KMS-11 (cell line): ENCODE measurements at regions not wholly inside any gene's neighbourhood (a gene's known extent, or its start where the extent isn't known, plus 50 kb on each side); places are given as distances from the start of the nearest gene placed in this dataset.

Source experiments
- H2AFZ ChIP-seq: fragments of 200-600 bp; sonication (generic); 2 replicates; pipeline ENCODE4 v1.6.1; 2016; ENCODE audit warnings: antibody characterized with exemption, mixed run types, low read depth
- H3K27ac ChIP-seq: fragments of 200-600 bp; sonication (generic); 2 replicates; pipeline ENCODE4 v1.6.1; 2016; ENCODE audit warnings: mild to moderate bottlenecking, mixed run types
- H3K27me3 ChIP-seq: fragments of 200-600 bp; sonication (generic); 2 replicates; pipeline ENCODE4 v1.6.1; 2017; ENCODE audit warnings: mild to moderate bottlenecking, low read depth, mixed run types, moderate library complexity; ENCODE audit not compliant: insufficient read depth
- H3K36me3 ChIP-seq: fragments of 200-600 bp; sonication (generic); 2 replicates; pipeline ENCODE4 v1.6.1; 2017; ENCODE audit warnings: mild to moderate bottlenecking, mixed run types; ENCODE audit not compliant: insufficient read depth
- H3K4me1 ChIP-seq: fragments of 200-600 bp; sonication (generic); 2 replicates; pipeline ENCODE4 v1.6.1; 2016; ENCODE audit warnings: mild to moderate bottlenecking, low read depth, mixed run types; ENCODE audit not compliant: poor library complexity, severe bottlenecking
- H3K4me2 ChIP-seq: fragments of 200-600 bp; sonication (generic); 2 replicates; pipeline ENCODE4 v1.7.0; 2016; ENCODE audit warnings: mild to moderate bottlenecking, mixed run types
- H3K4me3 ChIP-seq: fragments of 200-600 bp; sonication (generic); IDR thresholded peaks from 2 replicates; pipeline ENCODE4 v1.6.1; 2017; ENCODE audit warnings: low read depth, low read length, mixed read lengths; ENCODE audit not compliant: insufficient read depth
- H3K79me2 ChIP-seq: fragments of 200-600 bp; sonication (generic); 2 replicates; pipeline ENCODE4 v1.6.1; 2016; ENCODE audit warnings: low read depth, mixed run types; ENCODE audit not compliant: insufficient read depth
- H3K9ac ChIP-seq: fragments of 200-600 bp; sonication (generic); 2 replicates; pipeline ENCODE4 v1.6.1; 2016; ENCODE audit warnings: mild to moderate bottlenecking, mixed run types
- H4K20me1 ChIP-seq: fragments of 200-600 bp; sonication (generic); 2 replicates; pipeline ENCODE4 v1.6.1; 2016; ENCODE audit warnings: mild to moderate bottlenecking, mixed run types; ENCODE audit not compliant: insufficient read depth
- TF ChIP-seq, protein P1 (sequence below): fragments of 200-600 bp; sonication (generic); conservative IDR thresholded peaks from 2 replicates; pipeline ENCODE4 v1.6.1; 2017; ENCODE audit warnings: low read depth, mild to moderate bottlenecking, antibody characterized with exemption, low read length, moderate library complexity, mixed read lengths

DNA sequence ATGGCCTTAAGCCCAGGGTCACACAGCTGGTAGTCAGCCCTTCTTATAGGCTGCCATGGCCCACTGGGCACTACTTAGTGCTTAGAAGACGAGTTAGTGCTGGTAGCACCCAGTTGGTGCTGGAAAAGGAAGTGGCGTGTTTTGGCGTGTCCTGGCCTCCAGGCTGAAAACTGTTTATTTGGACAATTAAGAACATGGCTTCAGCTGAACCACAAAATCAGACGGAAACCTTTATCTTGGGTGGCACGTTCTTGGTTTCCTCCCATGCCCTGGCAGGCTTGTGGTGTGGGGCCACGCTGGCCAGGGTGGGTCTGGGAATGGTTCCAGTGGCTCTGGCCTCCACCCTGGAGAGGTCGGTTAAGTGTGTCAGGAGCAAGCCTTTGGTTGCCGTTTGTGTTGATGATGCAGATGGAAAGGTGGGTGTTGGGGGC lies 141.5 kb upstream of the HAAO start:
- no peaks in the 10 kb centered on the region for H3K79me2 ChIP-seq
- H2AFZ ChIP-seq, result no peak overlapping the region
- no peak overlapping the region for H3K27ac ChIP-seq
- no peaks in the 10 kb centered on the region for H3K27me3 ChIP-seq
- H3K36me3 ChIP-seq, result no peaks in the 10 kb centered on the region
- no peak overlapping the region for H3K9ac ChIP-seq
- no peak overlapping the region for H3K4me3 ChIP-seq
- H3K4me2 ChIP-seq, result no peak overlapping the region
- no peaks in the 10 kb centered on the region for H3K4me1 ChIP-seq
- TF ChIP-seq, protein P1, sequence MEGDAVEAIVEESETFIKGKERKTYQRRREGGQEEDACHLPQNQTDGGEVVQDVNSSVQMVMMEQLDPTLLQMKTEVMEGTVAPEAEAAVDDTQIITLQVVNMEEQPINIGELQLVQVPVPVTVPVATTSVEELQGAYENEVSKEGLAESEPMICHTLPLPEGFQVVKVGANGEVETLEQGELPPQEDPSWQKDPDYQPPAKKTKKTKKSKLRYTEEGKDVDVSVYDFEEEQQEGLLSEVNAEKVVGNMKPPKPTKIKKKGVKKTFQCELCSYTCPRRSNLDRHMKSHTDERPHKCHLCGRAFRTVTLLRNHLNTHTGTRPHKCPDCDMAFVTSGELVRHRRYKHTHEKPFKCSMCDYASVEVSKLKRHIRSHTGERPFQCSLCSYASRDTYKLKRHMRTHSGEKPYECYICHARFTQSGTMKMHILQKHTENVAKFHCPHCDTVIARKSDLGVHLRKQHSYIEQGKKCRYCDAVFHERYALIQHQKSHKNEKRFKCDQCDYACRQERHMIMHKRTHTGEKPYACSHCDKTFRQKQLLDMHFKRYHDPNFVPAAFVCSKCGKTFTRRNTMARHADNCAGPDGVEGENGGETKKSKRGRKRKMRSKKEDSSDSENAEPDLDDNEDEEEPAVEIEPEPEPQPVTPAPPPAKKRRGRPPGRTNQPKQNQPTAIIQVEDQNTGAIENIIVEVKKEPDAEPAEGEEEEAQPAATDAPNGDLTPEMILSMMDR, result no peak
- H4K20me1 ChIP-seq, result no peaks in the 10 kb centered on the region

DNA sequence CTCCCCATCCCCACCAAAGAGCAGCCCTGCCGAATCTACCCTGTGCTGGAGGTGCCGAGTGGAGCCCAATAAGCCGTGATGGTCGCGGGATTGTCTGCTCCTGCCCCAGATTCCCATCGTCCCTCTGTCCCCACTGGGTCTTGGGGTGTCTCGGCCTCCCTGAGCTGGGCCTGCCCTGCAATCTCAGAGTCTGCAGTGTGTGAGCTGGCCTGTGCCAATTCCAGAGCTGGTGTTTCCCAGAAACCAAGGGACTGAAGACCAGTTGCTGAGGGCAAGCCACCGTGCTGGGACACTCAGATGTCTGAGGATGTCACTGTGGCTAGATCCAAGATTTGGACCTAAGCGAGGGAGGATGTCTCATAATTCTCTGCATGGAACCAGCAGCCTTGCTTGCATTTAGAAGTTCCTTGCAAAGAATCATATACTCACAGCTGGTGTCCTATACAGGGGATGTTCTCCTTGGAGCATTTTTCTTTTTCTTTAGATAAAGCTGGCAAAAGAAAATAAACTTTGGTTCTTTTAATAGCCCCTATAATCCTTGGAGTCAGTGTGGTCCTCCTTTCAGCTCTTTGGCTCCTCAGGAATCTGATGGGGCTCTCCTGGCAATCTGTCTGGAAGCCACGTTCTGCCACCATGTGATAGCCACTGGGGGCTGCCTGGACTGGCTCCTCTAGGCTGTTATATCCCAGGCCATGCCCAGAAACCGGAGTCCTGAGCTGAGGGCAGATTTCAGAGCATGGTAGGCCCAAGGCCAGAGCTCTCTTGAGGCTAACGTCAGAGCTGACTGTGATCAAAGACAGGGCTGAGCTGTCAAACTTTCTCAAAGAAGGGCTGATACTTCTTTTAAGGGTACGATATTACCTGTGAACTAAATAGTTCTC lies 140.1 kb upstream of the HAAO start:
- no peaks in the 10 kb centered on the region for H3K4me1 ChIP-seq
- no peaks in the 10 kb centered on the region for H3K27me3 ChIP-seq
- no peak overlapping the region for H3K9ac ChIP-seq
- no peak overlapping the region for H3K4me3 ChIP-seq
- no peak overlapping the region for H3K4me2 ChIP-seq
- no peaks in the 10 kb centered on the region for H3K79me2 ChIP-seq
- no peak overlapping the region for H3K27ac ChIP-seq
- H2AFZ ChIP-seq, result no peak overlapping the region
- TF ChIP-seq, protein P1, result no peak
- no peaks in the 10 kb centered on the region for H3K36me3 ChIP-seq
- no peaks in the 10 kb centered on the region for H4K20me1 ChIP-seq

DNA sequence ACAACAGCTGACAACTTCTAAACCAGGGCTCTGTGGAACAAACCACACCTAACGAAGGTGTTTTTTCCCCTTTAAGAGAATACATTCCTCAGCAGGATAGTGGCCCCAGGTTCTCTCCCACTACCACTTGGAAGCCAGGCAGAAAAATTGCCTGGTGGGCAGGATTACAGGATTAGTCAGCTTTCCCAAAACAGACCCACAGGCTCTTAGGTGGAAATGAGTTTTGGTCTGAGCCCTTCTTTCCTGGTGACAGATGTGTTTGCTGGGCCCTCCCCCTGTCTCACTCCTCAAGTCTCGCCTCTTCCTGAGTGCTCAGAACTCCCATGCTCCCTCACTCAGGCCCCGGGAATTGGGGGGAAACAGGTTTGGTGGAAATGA lies 139.4 kb upstream of the HAAO start:
- Histone ChIP-seq H3K27me3 (no peaks in the 10 kb centered on the region), H3K79me2 (no peaks in the 10 kb centered on the region), H4K20me1 (no peaks in the 10 kb centered on the region), H3K27ac (no peak overlapping the region), H3K4me3 (no peak overlapping the region), H3K36me3 (no peaks in the 10 kb centered on the region), H3K4me1 (no peaks in the 10 kb centered on the region), H3K4me2 (no peak overlapping the region), H2AFZ (no peak overlapping the region), H3K9ac (no peak overlapping the region)
- TF ChIP-seq, protein P1, result no peak

DNA sequence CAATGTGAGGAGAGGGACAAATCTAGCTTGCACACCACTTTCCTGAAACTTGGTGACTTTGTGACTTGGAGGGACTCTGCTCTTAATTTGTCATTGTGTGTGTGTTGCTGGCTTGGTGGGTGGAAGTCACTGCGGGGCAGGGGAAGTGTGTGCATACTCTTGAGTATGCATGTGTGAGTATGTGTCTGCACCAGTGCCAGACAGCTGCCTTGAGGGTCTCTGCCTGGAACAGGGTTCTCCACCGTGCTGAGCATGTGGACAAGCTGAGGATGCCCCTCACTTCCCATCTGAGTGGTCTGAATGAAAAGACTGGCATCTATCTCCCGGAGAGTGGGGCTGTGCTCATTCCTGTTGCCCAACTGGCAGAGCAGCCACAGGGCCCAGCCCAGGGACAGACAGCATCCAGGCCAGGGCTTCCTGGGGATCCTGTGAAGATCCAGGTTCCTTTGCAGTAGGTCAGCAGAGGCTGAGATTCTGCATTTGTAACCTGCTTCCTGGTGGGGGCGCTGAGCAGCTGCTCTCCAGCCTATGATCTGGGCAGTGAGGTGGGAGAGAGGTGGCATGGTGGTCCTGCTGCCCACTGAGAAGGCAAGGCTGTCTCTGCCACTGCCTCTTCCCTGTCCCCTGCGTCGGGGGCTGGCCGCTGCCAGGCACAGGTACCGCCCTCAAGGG lies 138.9 kb upstream of the HAAO start:
- Histone ChIP-seq H3K27ac (no peak overlapping the region), H3K4me2 (no peak overlapping the region), H3K79me2 (no peaks in the 10 kb centered on the region), H3K4me1 (no peaks in the 10 kb centered on the region), H3K9ac (no peak overlapping the region), H4K20me1 (no peaks in the 10 kb centered on the region), H3K36me3 (no peaks in the 10 kb centered on the region), H3K27me3 (no peaks in the 10 kb centered on the region), H3K4me3 (no peak overlapping the region), H2AFZ (no peak overlapping the region)
- TF ChIP-seq, protein P1, result peak; percentile 39; the same call in 1 of the 2 replicates
